HG02623 (cell line): ENCODE measurements at regions not wholly inside any gene's neighbourhood (a gene's known extent, or its start where the extent isn't known, plus 50 kb on each side); places are given as distances from the start of the nearest gene placed in this dataset.
"Not testable (repeated sequence)": the region's sequence is repeated elsewhere in the genome, so short reads cannot be mapped to it uniquely, and the experiment has no call there.

Experiments used
- ATAC-seq: cut with Tn5 transposase; IDR thresholded peaks from one replicate; pipeline ENCODE4 v1.9.1; 2021; ENCODE audit warnings: moderate library complexity; ENCODE audit not compliant: unreplicated experiment

GRCh38 chr6:101011186-101011585 lies 130.1 kb upstream of the ASCC3 start:
- ATAC-seq = peak; percentile 97

DNA sequence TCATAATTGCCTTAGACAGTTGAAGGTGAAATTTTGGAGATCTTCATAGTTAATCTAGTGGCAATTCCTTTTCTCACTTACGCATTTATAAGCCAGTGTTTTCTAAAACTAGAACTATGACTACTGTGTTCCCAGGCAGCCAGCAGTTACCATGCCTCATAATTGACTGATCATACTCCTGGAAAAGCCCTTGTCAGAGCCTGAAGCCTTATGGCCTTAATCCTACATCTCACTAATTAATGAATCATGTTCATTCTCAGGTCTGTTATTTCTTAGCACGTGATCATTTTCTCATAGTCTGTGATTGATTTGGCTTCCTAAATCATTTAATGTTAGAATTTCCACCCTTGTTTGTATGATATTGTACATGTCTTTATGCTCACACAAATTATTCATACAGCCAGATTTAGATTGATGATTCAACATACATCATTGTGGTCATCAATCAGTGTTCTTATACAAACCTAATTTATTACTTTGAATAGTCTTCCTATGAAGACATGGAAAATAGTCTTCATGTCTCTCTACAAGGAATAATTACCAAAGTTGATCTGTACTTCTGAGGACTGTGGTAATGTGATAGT lies 132.6 kb upstream of the ASCC3 start:
- no peak for ATAC-seq

DNA sequence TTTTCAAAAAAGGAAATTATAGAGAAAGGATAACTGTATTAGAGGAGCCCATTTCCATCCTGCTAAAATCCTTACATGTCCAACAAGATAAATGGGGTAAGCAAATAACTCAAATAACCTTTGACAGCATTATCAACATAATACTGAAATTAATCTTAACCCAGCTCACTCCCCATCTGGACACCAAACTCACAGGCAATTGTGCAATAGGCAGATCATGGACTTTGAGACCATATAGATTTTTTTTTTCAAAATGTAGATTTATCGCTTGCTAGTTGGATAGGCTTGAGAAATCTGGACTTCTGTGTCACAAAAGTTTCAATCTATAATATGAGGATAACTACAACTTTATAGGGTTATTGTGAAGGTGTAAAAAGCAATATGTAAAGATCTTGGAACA lies 134.4 kb upstream of the ASCC3 start:
- no peak for ATAC-seq

GRCh38 chr6:101016163-101016562 lies 135.0 kb upstream of the ASCC3 start:
- ATAC-seq = no peak

GRCh38 chr6:101018157-101018556 lies 137.0 kb upstream of the ASCC3 start:
- ATAC-seq = no peak

DNA sequence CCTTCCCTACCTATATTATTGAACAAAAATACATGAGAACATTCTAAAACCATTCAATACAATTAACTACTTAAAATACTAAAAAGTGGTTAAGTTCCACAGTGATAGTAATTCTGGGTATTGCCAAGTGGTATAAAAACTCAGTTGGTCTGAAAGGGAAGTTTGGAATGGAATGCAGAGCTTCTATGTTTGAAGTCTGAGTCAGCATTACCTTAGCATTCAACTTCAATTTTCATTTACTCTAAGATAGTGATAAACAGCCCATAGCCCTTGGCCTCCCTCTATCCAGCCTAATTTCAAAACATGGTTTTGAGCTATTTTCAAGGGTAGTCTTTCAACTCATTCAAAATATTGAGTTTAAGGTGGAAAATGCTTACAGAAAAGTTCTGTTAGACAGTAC lies 140.4 kb upstream of the ASCC3 start:
- no peak for ATAC-seq

- no peak for ATAC-seq
These were observed 161.8 kb upstream of the ASCC3 start for GRCh38 chr6:101042966-101043365.

DNA sequence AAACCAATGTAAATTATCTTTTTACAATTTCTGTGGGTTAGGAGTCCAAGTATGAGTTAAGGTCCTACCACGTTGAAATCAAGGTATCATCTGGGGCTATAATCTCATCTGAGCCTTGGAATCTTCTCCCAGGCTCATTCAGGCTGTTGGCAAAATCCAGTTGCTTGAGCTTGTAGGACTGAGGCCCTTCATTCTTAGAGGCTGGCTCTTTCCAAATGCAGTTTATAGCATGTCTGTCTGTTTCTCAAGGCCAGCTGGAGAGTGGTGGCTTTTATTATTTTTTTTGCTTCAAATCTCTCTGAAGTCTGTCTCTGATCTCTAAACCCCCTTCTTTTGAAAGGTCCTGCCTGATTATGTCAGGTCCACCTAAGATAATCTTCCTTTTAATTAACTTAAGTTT lies 177.2 kb upstream of the ASCC3 start:
- no peak for ATAC-seq

DNA sequence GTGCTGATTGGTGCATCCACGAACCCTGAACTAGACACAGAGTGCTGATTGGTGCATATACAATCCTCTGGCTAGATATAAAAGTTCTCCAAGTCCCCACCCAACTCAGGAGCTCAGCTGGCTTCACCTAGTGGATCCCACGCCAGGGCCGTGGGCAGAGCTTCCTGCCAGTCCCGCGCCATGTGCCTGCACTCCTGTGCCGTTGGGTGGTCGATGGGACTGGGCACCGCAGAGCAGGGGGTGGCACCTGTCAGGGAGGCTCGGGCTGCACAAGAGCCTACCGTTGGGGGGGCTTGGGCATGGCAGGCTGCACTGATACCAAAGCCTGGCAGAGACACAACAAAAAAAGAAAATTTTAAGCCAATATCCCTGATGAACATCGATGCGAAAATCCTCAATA lies 185.4 kb upstream of the ASCC3 start:
- no peak for ATAC-seq

DNA sequence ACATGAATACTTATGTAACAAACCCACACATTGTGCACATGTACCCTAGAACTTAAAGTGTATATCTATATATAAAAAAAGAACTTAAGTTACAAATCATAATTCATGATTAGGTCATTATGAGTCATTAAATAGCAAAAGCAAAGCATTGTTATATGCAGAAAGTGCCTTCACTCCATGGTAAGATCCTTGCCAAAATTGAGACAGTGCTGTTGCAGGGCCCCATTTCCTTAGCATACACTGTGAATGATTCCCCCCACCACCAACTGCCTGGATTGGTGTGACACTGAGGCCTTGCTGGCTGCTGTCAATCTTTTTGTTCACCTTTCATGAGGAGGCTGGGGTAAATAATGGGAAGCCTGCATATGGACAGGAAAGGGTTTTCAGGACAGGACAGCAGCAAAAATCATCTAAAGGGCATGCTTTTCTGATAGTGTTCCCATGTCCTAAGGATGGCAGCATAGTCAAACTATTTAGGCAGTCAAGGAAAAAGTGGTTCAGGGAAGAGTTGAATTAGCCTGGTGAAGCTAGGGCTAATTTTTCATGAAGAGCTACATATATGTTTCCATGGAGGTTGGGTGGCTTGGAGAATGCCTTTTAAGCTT lies 188.2 kb upstream of the ASCC3 start:
- no peak for ATAC-seq

DNA sequence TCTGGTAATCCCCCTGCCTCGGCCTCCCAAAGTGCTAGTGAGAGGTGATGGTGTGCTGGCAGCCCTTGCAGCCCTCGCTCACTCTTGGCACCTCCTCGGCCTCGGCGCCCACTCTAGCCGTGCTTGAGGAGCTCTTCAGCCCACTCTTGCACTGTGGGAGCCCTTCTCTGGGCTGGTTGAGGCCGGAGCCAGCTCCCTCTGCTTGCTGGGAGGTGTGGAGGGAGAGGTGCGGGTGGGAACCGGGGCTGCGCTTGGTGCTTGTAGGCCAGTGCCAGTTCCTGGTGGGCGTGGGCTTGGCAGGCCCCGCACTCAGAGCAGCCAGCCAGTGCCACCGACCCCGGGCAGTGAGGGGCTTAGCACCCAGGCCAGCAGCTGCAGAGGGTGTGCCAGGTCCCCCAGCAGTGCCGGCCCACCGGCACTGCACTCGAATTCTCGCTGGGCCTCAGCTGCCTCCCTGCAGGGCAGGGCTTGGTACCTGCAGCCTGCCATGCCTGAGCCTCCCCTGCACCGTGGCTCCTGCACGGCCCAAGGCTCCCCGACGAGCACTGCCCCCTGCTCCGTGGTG lies 189.0 kb upstream of the ASCC3 start:
- no peak for ATAC-seq

DNA sequence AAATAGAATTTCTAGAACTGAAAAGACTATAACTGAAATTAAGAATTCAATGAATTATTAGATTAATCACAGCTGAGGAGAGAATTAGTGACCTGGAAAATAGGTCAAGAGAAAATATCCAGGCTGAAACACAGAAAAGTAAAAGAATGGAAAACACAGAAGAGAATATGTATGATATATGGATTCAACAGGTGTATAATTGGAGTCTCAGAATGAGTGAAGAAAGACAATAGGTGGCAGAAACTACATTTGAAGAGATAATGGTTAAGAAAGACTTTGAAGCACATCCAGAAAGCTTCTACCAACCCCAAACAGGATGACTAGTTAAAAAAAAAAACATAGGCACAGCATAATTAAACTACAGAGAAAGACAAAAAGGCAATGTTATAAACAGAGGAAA lies 196.2 kb upstream of the ASCC3 start:
- no peak for ATAC-seq

- no peak for ATAC-seq
These were observed 198.7 kb upstream of the ASCC3 start for GRCh38 chr6:101079696-101080270.

DNA sequence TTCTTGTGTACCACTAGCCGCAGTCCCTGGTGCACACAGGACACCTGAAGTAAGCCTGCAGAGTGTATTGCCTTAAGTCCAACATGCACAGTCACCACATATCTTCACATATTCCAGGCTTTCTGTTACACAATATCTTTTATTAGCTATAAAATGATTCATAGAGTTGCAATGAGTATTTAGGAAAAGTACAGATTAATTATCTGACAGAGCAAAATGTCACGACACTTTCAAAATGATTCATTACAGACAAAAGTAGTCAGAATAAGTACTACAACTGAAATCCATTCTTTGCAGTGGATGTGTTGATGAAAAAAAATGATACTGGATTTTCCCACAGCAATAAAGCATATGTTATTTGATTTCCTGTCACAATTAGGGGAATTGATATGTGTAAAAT lies 199.5 kb upstream of the ASCC3 start:
- ATAC-seq = no peak

- ATAC-seq = no peak
These were observed 202.5 kb upstream of the ASCC3 start for GRCh38 chr6:101083533-101084175.

DNA sequence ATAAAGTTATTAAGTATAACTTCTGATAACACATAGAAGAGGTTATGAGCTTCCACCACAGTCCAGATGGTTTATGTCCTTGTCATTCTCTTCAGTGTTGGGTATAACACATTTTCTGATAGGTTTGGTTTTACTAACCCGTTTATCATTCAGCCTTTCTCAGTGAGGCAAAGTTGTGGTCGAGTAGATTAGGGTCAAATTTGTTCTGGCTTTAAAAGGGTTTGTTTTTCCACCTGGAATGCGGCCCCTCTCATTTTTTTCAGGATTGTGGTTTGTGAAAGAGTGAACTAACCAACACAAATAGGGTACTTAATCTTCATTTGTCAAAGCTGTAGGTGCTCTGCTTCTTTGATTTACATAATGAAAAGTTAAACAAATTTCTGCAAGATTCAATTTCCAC lies 204.2 kb upstream of the ASCC3 start:
- ATAC-seq = no peak

DNA sequence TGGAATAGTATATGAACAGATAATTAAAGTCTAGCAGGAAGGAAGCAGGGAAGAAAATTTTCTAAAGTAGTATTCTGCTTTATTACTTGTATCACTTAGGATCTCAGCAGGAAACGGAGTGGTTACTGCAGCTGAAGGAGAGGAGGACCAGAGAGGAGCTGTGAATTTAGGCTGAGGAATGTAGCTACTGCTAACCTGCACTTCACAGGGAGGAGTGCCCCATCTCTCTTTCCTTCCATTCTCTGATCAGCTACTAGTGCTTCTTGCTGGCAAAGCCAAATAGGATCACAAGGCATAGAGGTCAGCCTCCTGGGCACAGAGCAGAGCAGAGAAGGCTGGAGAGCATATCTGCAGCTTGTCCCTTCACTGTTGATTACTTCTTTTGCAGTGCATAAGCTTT lies 205.3 kb upstream of the ASCC3 start:
- ATAC-seq = no peak

GRCh38 chr6:101088594-101088993 lies 207.5 kb upstream of the ASCC3 start:
- ATAC-seq = no peak

GRCh38 chr6:101089640-101090039 lies 208.5 kb upstream of the ASCC3 start:
- no peak for ATAC-seq

DNA sequence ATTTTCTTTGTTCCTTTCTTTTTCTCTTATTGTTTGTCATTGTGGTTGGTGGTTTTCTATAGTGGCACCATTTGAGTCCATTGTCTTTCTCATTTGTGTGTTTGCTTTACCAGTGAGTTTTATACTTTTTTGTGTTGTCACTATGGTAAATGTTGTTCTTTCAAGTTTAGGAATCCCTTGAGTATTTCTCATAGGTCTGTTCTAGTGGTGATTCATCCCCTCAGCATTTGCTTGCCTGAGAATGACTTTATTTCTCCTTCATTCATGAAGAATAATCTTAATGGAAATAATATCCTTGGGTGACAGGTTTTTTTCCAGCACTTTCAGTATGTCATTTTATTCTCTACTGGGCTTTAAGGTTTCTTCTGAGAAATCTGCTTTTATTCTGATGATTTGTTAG lies 209.2 kb upstream of the ASCC3 start:
- ATAC-seq = no peak

DNA sequence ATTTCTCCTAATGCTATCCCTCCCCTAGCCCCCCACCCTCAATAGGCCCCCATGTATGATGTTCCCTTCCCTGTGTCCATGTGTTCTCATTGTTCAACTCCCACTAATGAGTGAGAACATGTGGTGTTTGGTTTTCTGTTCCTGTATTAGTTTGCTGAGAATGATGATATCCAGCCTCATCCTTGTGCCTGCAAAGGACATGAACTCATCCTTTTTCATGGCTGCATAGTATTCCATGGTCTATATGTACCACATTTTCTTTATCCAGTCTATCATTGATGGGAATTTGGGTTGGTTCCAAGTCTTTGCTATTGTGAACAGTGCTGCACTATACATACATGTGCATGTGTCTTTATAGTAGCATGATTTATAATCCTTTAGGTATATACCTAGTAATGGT lies 217.5 kb upstream of the ASCC3 start:
- not testable (repeated sequence) for ATAC-seq

DNA sequence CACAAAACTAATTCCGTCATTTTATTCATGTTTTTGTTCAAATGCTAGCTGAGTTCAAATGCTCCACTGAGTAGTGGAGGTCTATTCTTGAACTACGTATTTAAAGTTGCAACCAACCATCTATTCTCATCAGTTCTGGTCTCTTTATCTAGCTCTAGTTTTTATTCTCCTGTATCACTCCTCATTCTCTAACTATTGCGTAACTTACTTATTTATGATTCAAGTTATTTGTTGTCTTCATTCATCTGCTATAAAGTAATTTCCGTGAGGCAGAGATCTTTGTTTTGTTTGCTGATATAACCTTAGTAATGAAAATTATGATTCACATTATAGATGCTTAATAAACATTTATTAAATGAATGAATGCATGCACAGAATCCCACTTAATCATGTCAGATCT lies 221.6 kb upstream of the ASCC3 start:
- no peak for ATAC-seq
